ENCODE measurements at regions not wholly inside any gene's neighbourhood (a gene's known extent, or its start where the extent isn't known, plus 50 kb on each side); places are given as distances from the start of the nearest gene placed in this dataset.

DNA sequence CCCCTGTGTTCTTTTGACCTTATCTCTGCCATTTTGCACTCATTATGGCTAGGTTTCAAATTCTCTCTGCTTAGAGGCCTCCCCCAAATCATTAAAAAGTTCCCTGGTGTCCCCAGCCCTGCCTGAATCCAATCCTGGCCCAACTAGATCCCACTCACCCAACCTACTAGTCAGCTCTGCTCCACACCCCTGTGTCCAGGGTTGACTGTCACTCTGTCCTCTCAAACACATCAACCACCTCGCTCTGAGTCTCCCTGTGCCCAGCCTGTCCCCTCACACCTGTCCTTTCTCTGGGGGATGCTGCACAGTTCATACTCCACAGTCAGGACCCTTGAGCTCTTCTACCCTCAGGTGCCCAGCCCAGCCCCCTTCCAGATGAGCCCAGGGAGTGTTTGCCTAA is 154.2 kb upstream of the SV2C start:
- TF ChIP-seq, protein P1, sequence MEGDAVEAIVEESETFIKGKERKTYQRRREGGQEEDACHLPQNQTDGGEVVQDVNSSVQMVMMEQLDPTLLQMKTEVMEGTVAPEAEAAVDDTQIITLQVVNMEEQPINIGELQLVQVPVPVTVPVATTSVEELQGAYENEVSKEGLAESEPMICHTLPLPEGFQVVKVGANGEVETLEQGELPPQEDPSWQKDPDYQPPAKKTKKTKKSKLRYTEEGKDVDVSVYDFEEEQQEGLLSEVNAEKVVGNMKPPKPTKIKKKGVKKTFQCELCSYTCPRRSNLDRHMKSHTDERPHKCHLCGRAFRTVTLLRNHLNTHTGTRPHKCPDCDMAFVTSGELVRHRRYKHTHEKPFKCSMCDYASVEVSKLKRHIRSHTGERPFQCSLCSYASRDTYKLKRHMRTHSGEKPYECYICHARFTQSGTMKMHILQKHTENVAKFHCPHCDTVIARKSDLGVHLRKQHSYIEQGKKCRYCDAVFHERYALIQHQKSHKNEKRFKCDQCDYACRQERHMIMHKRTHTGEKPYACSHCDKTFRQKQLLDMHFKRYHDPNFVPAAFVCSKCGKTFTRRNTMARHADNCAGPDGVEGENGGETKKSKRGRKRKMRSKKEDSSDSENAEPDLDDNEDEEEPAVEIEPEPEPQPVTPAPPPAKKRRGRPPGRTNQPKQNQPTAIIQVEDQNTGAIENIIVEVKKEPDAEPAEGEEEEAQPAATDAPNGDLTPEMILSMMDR (IDR thresholded peaks at IDR 0.05): no peak
- TF ChIP-seq POLR2A (IDR thresholded peaks at IDR 0.05): no peak
- no peak for TF ChIP-seq EP300 (IDR thresholded peaks at IDR 0.05)
